Body of pancreas (tissue), 4 donors: ENCODE measurements at regions not wholly inside any gene's neighbourhood (a gene's known extent, or its start where the extent isn't known, plus 50 kb on each side); places are given as distances from the start of the nearest gene placed in this dataset.

Experiments used
- POLR2A ChIP-seq, 3 donors: fragments of 450-650 bp; IDR thresholded peaks; one replicate each; pipeline ENCODE4 v1.6.1; 2016; ENCODE audit warnings: antibody characterized with exemption in 3 of 3, mild to moderate bottlenecking in 2 of 3
- TF ChIP-seq, protein P1 (sequence below), 7 experiments: fragments of 450-650 bp in 4 of 7; fragments of 200-600 bp in 3 of 7; sonication (generic) in 3 of 7; IDR thresholded peaks; one replicate each; pipeline ENCODE4 v1.5.1; 2016 to 2019; ENCODE audit warnings: antibody characterized with exemption in 7 of 7

GRCh38 chr9:7676609-7677156 is 122.9 kb downstream of the DMAC1 start:
- no peak for TF ChIP-seq POLR2A (IDR thresholded peaks at IDR 0.05)
- TF ChIP-seq, protein P1, sequence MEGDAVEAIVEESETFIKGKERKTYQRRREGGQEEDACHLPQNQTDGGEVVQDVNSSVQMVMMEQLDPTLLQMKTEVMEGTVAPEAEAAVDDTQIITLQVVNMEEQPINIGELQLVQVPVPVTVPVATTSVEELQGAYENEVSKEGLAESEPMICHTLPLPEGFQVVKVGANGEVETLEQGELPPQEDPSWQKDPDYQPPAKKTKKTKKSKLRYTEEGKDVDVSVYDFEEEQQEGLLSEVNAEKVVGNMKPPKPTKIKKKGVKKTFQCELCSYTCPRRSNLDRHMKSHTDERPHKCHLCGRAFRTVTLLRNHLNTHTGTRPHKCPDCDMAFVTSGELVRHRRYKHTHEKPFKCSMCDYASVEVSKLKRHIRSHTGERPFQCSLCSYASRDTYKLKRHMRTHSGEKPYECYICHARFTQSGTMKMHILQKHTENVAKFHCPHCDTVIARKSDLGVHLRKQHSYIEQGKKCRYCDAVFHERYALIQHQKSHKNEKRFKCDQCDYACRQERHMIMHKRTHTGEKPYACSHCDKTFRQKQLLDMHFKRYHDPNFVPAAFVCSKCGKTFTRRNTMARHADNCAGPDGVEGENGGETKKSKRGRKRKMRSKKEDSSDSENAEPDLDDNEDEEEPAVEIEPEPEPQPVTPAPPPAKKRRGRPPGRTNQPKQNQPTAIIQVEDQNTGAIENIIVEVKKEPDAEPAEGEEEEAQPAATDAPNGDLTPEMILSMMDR (IDR thresholded peaks at IDR 0.05) = no peak
